NCI-H748 (cell line): ENCODE measurements at regions not wholly inside any gene's neighbourhood (a gene's known extent, or its start where the extent isn't known, plus 50 kb on each side); places are given as distances from the start of the nearest gene placed in this dataset.

Experiments used
- DNase-seq: peaks from one replicate; lab custom pipeline; 2025; ENCODE audit not compliant: unreplicated experiment; lab: John Stamatoyannopoulos, UW

DNA sequence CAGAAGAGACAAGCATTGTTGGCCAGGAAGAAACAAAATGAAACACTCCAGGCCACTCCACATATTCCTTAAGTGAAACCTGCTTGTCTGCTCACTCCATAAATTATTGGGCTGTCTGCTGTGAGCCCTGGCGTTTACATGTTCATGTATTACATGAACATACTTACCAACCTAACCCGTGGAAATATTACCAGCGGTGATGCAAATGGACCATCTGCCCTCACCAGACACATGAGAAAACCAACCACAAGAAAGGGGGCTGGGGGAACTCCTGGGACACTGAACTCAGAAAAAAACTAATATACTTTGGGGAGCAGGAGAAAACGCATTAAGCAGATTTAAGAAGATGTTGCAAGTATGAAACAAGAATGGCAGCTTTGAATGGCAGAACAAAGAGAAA is 731.2 kb upstream of the IGFBP3 start:
- DNase-seq, result no peak

DNA sequence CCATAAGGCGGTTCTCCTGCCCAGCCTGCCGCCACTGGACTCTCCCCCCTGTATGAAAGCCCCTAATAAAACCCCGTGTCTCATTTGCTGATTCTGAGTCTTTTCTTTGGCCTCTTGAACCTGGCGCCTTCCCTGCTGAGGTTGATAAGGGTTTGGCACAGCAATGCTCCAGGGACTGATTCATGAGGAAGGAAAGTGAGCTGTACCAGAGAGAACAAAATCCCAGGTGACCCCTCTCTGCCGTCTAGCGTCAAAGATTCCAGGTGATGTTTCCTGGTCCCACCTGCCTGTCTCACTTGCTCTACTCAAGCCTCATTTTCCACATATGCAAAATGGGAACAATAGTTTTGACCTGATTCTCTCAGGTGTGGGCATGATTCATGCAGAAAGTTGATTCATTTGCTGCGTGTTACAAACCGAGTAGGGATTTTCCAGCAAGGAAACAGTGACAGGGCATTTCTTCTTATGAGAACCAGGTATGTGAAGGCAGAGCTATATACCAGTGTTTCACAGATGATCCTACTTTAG is 730.6 kb upstream of the IGFBP3 start:
- DNase-seq, result no peak

DNA sequence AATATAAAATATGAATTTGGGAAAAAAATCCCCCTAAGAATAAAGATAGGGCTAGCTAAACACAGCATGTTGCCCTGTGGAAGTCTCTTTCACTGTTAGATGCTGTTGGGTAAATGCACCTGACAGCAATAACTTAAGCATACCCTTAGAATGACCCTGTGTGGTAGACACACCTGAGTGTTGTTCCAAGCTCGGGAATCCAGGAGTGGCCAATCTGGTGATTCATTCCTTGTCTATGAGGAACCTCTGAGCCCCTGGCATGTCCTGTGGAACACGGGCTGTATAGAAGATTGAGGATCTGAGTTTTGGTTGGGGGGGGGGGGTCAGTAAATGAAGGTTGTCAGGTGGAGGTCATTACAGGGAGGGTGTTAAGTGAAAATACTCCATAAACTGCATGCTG is 730.0 kb upstream of the IGFBP3 start:
- DNase-seq, result no peak

DNA sequence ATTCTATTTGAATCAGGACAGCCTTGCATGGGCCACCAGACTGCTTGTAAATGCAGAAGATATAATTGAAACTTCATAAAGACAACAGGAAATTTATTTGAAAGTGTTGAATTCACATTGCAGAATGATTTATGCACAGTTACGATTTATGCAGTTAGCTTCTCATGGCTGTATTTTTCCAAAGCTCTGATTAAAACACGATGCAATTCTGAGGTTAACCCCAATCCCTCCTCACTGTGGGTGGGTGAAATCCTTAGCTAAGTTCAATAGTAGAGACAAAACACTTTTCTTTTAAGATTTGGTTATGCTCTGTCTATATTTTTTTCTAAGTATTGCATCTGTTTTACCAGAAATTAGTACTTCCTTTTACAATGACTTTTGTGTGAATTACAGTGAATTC is 728.8 kb upstream of the IGFBP3 start:
- DNase-seq, result no peak

DNA sequence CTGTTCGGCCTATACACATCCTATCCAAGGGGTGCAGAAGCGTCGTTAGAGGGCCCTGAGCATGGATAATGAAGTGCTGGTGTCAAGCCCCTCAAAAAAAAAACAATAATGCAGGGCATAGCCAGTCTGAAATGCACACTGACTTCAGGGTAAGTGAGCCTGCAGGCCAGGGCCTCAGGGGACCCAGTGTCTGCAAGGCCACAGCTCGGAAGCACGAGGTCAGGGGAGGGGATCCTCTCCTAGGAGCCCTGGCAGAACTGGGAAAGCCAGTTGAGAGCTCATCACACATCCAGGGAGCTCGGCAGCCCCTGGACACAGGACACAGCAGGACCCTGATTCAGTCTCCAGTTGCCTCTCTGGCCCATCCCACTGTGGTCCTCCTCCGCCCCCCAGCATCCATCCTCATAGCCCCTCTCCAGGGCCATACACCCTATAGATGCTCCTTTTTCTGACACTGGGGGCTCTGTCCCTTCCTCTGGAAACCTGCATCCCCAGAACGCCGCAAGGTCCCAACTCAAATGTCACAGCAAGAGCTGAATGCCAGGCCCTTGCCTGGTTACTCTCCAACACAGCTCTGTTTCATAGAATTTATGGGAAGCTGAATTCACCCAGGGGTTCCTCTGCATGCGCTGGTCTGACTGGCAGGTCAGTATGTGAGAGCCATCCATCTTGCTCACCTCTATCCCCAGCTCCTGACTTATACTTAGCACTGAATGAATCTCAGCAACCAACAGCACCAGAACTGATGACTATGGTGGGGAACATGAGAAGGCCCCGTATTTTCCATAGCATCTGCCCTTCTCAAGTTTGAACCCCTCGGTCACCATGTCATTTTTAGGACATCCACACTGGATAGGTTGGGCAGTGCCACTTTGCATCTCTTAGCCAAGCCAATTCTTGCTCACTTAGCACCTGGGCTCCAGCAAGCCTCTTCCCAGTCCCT is 717.0 kb upstream of the IGFBP3 start:
- no peak for DNase-seq

DNA sequence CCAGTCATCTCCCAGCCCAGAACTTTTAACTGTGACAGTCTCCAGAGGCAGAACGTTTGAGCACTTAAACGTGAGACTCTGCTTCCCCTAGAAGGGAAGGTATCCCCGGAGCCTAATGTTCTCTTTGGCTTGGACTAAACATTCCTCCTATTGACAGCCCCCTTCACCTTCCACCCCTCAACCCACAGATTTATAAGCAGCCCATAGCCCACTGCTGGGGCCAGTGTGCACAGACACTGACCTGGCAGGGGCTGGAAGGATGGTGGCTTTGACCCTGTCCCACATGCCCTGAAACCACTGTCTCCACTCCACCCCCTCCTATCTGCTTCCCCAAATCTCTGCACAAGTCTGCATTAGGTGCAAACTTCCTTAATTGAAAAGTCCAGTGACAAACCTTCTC is 715.0 kb upstream of the IGFBP3 start:
- no peak for DNase-seq

DNA sequence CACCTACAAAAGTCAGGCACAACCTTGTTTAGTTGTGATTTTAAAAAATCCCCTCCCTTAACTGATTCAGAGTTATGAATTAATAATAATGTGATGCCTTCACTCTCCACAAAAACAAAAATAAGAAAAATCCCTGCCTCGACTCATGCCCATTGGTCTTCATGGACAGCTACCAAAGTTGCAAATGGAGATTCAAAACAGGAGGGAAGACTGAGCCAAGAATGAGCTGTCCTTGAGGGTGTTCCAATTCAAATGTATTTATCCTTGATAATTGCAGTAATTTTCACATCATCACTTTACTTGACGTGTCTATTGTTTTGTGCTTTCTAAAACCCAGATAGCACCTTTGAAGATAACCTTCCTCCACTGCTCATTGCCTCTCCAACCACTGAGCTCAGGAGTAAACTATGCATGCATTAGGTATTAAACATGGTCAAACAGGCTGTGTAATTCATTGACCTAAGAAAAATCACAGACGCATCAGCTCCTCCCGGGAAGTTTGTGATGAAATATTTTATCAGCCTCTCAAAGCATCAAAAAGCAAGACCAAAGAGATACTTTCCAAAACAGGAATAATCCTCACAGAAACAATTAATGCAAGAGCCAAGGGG is 712.7 kb upstream of the IGFBP3 start:
- DNase-seq, result peak; percentile 15

DNA sequence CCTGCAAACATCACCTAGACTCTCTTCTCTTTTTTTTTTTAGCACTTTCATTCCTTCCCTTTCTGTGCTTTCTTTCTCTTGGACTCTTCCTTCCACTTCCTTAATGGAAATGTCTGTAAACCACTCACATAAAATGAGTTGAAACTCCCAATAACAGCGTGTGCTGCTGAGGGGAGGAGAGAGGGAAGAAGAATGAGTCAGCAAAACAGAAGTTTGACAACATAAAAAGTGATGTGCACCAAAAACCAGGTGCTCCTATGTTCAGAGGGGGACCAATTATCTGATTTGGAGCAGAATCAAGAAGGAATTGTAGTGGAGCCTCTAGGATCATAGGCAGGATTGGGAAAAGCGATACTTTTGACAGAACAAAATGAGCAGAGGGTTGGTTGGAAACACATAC is 712.1 kb upstream of the IGFBP3 start:
- no peak for DNase-seq

DNA sequence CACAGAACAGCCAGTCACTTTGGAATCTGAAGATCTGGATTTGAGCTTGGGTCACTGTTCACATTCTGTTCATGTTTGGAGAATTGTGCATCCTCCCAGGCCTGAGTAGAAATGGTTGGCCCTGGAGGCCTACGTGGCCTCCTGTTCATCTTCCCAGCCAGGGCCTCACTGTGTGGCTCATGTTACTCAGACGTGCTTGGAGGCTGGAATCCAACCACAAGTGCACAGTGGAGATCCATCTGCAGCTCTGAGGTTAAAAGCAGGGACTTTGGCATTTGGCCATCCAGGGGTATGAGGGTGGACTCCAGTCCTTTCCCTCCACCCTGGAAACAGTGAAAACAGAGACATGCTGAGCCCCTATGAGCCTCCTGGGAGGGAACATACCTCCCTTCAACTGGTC is 709.0 kb upstream of the IGFBP3 start:
- no peak for DNase-seq

DNA sequence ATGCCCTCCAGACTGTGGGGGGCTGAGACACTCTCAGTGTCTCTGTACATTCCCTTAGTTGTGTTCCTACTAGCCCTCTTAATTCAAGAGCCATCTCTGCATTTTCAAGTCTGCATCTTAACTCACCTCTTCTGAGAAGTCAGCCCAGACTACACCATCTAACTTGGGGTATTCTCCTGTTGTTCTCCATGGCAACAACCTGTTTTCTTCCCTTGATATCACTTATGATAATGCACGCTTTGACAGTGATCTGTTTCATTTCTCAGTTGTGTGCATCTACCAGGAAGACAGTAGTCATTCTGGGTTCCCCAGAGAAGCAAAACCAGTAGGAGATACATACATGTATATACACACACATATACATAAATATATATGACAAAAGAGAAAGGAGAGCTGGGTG is 707.3 kb upstream of the IGFBP3 start:
- DNase-seq, result no peak

DNA sequence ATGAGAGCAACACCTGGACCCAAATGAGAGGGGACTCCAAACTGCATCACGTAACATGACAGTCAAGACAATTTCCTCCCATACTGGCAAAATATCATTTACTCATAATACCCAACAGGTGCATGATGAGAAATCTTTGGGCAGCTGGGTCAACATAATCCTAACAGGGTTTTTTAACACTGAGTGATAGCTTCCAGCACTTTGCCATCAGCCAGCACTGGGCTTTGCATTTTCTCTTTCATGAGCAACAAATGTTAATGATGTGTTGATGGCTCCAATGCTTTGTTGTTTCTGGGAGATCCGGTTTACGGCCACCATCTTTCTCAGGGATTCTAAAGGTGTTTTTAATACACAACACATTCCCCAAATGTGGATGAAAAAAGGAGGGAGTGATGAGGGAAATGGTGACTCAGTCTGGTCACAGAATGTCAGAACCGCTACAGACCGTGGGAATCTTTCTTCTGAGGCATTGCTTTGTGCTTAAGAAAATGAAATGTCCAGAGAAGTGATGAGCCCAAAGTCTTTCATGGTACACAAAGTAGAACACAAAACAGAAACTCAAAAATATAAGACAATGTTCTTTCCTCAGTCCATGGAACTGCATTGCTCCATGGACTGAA is 705.7 kb upstream of the IGFBP3 start:
- DNase-seq, result peak; percentile 71

DNA sequence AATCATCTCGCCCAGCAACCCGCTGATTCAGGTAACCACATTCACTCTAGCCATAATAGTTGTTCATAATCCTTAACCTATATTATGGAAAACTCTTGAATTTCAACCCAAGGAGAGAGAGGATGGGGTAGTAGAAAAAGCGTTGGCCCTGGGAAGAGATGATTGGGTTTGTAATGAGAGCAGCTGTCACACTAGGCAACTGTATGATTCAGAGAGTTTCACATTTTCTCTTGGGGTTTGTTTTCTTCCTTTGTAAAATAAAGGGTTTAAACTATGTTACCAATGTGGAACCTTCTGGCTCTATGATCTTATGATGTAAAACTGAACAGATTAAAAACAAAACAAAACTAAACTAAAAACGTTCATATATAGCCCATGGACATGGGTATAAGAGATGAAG is 705.2 kb upstream of the IGFBP3 start:
- DNase-seq, result no peak

DNA sequence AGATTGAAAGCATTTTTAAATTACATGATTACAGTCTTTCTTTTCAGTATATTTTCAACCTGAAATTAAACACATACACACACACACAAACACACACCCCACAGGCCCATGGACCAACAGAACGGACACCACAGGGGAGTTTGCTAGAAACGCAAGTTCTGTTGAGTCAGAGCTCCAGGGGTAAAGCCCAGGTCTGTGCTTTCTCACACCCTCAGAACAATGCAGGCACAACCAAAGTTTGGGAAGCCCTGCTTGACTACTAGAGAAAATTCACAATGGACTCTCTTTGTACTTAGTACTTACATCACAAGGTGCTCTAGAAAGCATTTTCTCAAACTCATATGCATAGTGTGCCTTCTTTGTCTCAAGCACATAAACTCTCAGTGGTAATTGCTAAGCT is 704.0 kb upstream of the IGFBP3 start:
- no peak for DNase-seq

DNA sequence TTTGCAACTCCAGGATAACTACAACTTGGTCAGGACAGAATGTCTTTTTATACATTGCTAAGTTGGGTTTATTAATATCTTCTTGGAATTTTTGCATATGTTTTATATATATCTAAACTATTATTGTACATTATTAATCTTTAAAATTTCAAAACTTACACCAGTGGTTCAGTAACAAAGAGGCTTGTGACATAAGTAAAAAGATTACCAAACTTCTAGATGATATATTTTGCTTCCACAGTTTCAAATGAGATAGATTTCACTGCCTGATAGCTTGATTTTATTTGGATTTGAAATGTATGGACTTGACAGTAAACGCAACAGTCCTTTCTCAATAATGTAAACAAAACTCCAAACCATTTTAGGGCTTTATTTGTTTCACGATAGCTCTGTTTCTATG is 701.2 kb upstream of the IGFBP3 start:
- DNase-seq, result no peak

DNA sequence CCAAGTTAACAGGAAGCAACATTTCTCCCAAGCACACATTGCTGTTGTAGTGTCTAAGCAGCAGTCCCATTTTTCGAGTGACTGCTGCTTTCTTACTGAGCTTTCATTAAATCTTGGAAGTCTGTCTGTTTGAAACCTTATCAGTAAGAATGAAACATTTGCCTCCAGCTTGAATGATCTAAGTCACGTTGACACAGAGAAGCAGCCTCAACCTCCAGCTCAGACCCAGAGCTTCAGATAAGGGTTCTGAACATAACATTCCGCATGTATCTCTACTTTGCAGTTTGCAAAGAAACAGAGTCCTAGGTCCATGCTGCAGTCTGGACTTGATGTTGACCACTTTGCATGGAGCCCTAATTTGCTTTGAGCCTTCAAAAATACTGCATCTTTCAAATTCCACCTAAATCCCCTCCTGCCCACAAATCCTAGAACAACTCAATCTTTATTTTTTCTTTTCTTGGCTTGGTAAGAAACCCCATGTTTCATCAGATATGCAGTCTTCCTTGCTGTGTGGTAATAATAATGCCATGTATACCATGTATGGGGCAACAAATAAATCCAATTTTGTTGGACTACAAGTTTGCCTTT is 698.7 kb upstream of the IGFBP3 start:
- DNase-seq, result no peak

DNA sequence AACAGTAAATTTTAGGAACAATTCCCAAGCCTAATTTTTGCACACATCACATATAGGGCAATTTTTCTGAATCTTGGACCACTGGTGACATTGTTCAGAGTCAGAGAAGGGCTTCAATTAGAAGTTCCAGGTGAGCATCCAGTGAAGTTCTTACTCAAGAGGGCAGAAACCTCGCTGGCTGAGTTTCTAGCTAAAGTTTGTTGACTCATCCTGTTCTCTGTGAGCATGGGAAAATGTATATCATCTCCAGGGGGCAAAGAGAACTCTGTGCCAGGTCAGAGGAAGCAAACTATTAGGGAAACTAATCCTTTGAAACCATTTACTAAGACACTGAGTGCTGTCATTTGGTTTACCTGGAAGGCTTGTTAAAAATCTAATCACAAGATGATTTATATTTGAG is 695.6 kb upstream of the IGFBP3 start:
- no peak for DNase-seq

DNA sequence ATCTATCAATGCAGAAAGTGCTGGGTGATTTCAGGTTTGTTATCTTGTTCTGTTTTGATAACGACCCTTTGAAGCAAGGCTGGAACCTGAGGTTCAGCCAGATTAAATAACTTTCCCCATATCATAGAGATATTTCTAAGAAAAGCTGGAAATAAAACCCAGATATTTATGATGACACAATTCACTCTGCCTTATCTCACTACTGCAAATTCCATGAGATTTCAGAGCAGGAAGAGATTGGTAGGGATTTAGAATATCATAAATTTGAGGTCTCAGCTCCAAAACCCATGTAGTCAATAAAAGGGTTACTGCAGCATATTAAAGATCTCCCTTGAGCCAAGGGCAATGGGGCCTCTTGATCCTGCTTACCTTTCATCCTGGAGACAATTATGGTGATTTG is 692.5 kb upstream of the IGFBP3 start:
- DNase-seq, result no peak

DNA sequence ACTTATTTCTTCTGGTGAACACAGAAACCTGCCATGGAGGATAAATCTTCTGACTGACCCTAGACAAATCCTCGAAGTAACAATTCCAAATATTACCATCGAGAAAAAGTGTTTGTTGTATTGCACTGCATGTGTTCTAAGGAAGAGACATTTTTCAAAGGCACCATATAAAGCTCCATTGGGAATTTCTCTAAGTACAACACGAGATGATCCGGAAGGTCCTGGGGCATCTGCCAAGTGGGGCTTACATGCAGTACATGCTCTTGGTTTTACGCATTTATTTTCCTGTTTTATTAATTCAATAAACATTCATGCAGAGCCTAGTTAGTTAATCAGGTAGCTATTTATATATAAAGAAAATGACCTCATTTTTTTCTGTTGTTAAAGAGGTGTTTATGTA is 692.0 kb upstream of the IGFBP3 start:
- DNase-seq, result no peak

DNA sequence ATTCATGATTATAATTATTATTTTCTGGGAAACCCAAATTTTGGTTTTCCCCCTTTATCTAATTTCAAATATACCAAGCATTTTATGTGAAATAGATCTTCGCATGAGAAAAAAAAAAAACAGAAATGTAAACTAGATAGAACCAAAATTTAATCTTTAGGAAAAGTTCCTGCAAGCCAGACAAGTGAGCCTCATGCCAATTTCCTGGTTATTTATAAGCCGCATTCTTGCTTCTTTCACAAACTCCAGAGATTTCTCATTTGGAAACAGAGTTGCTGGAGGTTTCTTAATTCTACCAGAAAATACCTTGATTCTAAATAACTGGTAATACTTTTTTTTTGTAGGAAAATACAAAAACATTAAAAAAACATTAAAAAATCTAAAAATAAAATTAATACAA is 690.4 kb upstream of the IGFBP3 start:
- DNase-seq, result no peak

DNA sequence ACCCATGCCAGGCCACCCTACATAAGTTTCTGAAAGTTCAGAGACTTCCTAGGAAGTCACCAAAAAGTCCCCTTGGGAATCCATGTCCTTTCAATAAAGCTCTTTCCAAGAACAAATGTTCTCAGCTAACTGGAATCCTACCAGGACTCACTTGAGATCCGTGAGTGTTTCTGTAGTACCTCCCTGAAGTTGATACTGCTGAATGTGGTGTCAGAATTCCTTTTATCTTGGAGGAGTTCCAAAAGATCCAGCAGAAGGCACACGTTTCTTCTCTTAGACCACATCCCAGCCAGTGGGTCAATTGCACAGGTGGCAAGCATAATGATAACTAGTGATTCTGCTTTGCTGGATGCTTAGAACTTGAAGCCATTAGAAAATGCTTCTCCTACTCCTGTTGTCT is 689.7 kb upstream of the IGFBP3 start:
- DNase-seq, result no peak

DNA sequence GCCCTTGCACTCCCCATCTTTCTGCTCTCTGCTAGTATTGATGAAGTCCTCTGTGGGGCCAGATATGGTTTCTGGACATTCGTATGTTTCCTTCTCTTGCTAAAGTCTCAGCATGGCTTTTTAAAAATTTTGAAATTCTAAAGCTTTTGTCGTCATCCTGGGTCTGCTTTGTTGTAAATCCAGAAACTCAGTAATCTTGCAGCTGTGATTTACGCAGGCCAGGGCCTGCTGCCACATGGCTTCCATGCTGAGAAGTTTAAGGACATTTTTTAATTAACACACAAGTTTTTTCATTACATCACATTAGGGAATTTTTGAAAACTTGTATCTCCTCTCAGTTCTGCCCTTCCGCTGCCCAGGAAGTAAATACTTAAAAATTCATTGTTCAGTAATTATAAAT is 686.1 kb upstream of the IGFBP3 start:
- no peak for DNase-seq

DNA sequence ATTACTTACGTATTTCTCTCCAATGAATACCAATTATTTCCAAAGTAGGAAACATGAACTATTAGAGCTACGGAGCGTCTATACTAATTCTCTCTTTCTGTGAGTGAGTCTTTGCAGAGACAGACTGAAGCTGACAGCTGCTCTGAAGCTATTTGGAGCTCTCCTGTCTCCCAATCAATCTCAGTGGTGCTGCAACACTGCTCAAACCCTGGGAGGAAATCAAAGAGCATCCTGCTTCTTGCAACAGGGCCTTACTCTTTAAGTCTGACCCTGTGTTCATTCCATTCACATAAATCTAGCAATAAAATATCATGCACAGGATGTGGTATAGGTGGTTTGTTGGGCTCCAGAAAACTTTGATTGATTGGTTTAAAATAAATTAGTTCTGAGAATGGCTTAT is 685.7 kb upstream of the IGFBP3 start:
- DNase-seq, result no peak
